GM19438 (cell line): ENCODE measurements at regions not wholly inside any gene's neighbourhood (a gene's known extent, or its start where the extent isn't known, plus 50 kb on each side); places are given as distances from the start of the nearest gene placed in this dataset.

ENCODE experiments used
- ATAC-seq: cut with Tn5 transposase; IDR thresholded peaks from one replicate; pipeline ENCODE4 v1.9.1; 2021; ENCODE audit warnings: low read depth; ENCODE audit not compliant: unreplicated experiment

- ATAC-seq: no peak
Observed at GRCh38 chr21:24840287-24840686, 767.0 kb downstream of the MRPL39 start.

GRCh38 chr21:24832961-24833360, 774.3 kb downstream of the MRPL39 start:
- no peak for ATAC-seq

GRCh38 chr21:24829397-24829796, 777.9 kb downstream of the MRPL39 start:
- no peak for ATAC-seq

- no peak for ATAC-seq
Observed at GRCh38 chr21:24826822-24827221, 780.5 kb downstream of the MRPL39 start.

- no peak for ATAC-seq
Observed at GRCh38 chr21:24825348-24825747, 781.9 kb downstream of the MRPL39 start.

GRCh38 chr21:24824209-24824608, 783.1 kb downstream of the MRPL39 start:
- ATAC-seq: no peak

- no peak for ATAC-seq
Observed at GRCh38 chr21:24823247-24823646, 784.0 kb downstream of the MRPL39 start.

- ATAC-seq: no peak
Observed at GRCh38 chr21:24785033-24785432, 822.2 kb downstream of the MRPL39 start.

GRCh38 chr21:24781146-24781545, 826.1 kb downstream of the MRPL39 start:
- ATAC-seq: no peak

- ATAC-seq: no peak
Observed at GRCh38 chr21:24759348-24760075, 847.8 kb downstream of the MRPL39 start.

GRCh38 chr21:24738063-24738462, 869.2 kb downstream of the MRPL39 start:
- ATAC-seq: no peak

- ATAC-seq: no peak
Observed at GRCh38 chr21:24737296-24737850, 869.9 kb downstream of the MRPL39 start.

GRCh38 chr21:24730661-24731060, 876.6 kb downstream of the MRPL39 start:
- no peak for ATAC-seq

- ATAC-seq: no peak
Observed at GRCh38 chr21:24729568-24729967, 877.7 kb downstream of the MRPL39 start.

- ATAC-seq: no peak
Observed at GRCh38 chr21:24727803-24728440, 879.4 kb downstream of the MRPL39 start.

GRCh38 chr21:24716281-24716918, 890.9 kb downstream of the MRPL39 start:
- no peak for ATAC-seq

- no peak for ATAC-seq
Observed at GRCh38 chr21:24714646-24715200, 892.6 kb downstream of the MRPL39 start.

- ATAC-seq: no peak
Observed at GRCh38 chr21:24705201-24705600, 902.1 kb downstream of the MRPL39 start.

- ATAC-seq: no peak
Observed at GRCh38 chr21:24693779-24694178, 913.5 kb downstream of the MRPL39 start.

GRCh38 chr21:24681456-24681855, 925.8 kb downstream of the MRPL39 start:
- no peak for ATAC-seq

GRCh38 chr21:24671901-24672300, 935.4 kb downstream of the MRPL39 start:
- no peak for ATAC-seq
